Neural cell (in vitro differentiated cells): ENCODE measurements at regions not wholly inside any gene's neighbourhood (a gene's known extent, or its start where the extent isn't known, plus 50 kb on each side); places are given as distances from the start of the nearest gene placed in this dataset.

Source experiments
- H2AFZ ChIP-seq: fragments of 200-600, 300-800 bp; sonication (generic), shearing (Covaris generic); 2 replicates; pipeline ENCODE4 v1.6.0; 2014; ENCODE audit warnings: low read depth, mild to moderate bottlenecking, antibody characterized with exemption, low read length, moderate library complexity
- H3F3A ChIP-seq: fragments of 200-600 bp; shearing (Covaris generic); 2 replicates; pipeline ENCODE4 v1.6.1; 2016; ENCODE audit warnings: mild to moderate bottlenecking, moderate library complexity, mixed read lengths, antibody characterized with exemption, low read length; ENCODE audit not compliant: insufficient read depth, poor library complexity, severe bottlenecking
- H3K27ac ChIP-seq: fragments of 200-600, 300-800 bp; sonication (generic), shearing (Covaris generic); 2 replicates; pipeline ENCODE4 v1.5.1; 2014; ENCODE audit warnings: mild to moderate bottlenecking, low read length, moderate library complexity
- H3K27me3 ChIP-seq: fragments of 300-800, 200-600 bp; sonication (generic), shearing (Covaris generic); 2 replicates; pipeline ENCODE4 v1.6.0; 2014; ENCODE audit warnings: mild to moderate bottlenecking, low read depth, low read length, moderate library complexity; ENCODE audit not compliant: insufficient read depth
- H3K36me3 ChIP-seq: fragments of 300-800, 200-600 bp; sonication (generic), shearing (Covaris generic); 2 replicates; pipeline ENCODE4 v1.5.1; 2014; ENCODE audit warnings: mild to moderate bottlenecking, antibody characterized with exemption, low read length, moderate library complexity; ENCODE audit not compliant: insufficient read depth
- H3K4me2 ChIP-seq: fragments of 300-800, 200-600 bp; sonication (generic), shearing (Covaris generic); 2 replicates; pipeline ENCODE4 v1.6.0; 2014; ENCODE audit warnings: mild to moderate bottlenecking, low read length
- H3K4me3 ChIP-seq: fragments of 300-800, 200-600 bp; sonication (generic), shearing (Covaris generic); 2 replicates; pipeline ENCODE4 v1.5.1; 2014; ENCODE audit warnings: mild to moderate bottlenecking, low read length, moderate library complexity
- H3K79me2 ChIP-seq: fragments of 200-600 bp; shearing (Covaris generic); replicated peaks from 2 replicates; pipeline ENCODE4 v1.6.0; 2014; ENCODE audit warnings: mild to moderate bottlenecking, low read length, moderate library complexity; ENCODE audit not compliant: insufficient read depth
- H3K9ac ChIP-seq: fragments of 300-800, 200-600 bp; sonication (generic), shearing (Covaris generic); 2 replicates; pipeline ENCODE4 v1.6.1; 2016; ENCODE audit warnings: mild to moderate bottlenecking, low read length, mixed read lengths
- H3K9me2 ChIP-seq: fragments of 200-600 bp; shearing (Covaris generic); 2 replicates; pipeline ENCODE4 v1.6.1; 2016; ENCODE audit warnings: mild to moderate bottlenecking, low read length, mixed read lengths; ENCODE audit not compliant: insufficient read depth
- H3K9me3 ChIP-seq: fragments of 200-600, 300-800 bp; sonication (generic), shearing (Covaris generic); 2 replicates; pipeline ENCODE4 v1.6.1; 2016; ENCODE audit warnings: mild to moderate bottlenecking, mixed run types, low read length, moderate library complexity, mixed read lengths
- H4K20me1 ChIP-seq: fragments of 200-600 bp; shearing (Covaris generic); 2 replicates; pipeline ENCODE4 v1.6.1; 2016; ENCODE audit warnings: mild to moderate bottlenecking, mixed run types; ENCODE audit not compliant: insufficient read depth
- CTCF ChIP-seq: fragments of 450-650 bp; IDR thresholded peaks from 2 replicates; pipeline ENCODE4 v1.5.1; 2014; ENCODE audit warnings: antibody characterized with exemption, mild to moderate bottlenecking, moderate library complexity; ENCODE audit not compliant: poor library complexity, severe bottlenecking
- EP300 ChIP-seq: fragments of 450-650 bp; conservative IDR thresholded peaks from 2 replicates; pipeline ENCODE4 v1.6.1; 2014; ENCODE audit warnings: antibody characterized with exemption, mild to moderate bottlenecking, moderate library complexity; ENCODE audit not compliant: poor library complexity, severe bottlenecking
- EZH2 ChIP-seq: fragments of 200-600, 300-800 bp; shearing (Covaris generic), sonication (generic); IDR thresholded peaks from 2 replicates; pipeline ENCODE4 v1.6.1; 2014; ENCODE audit warnings: antibody characterized with exemption, low read length, borderline replicate concordance, mild to moderate bottlenecking; ENCODE audit not compliant: insufficient read depth, poor library complexity, severe bottlenecking
- MXI1 ChIP-seq: fragments of 450-650 bp; conservative IDR thresholded peaks from 2 replicates; pipeline ENCODE4 v1.6.1; 2014; ENCODE audit warnings: antibody characterized with exemption, mild to moderate bottlenecking; ENCODE audit not compliant: poor library complexity, severe bottlenecking
- POLR2AphosphoS5 ChIP-seq: IDR thresholded peaks from 2 replicates; pipeline ENCODE4 v1.6.1; 2012
- RAD21 ChIP-seq: fragments of 450-650 bp; conservative IDR thresholded peaks from 2 replicates; pipeline ENCODE4 v1.6.1; 2014; ENCODE audit warnings: antibody characterized with exemption, mild to moderate bottlenecking, moderate library complexity
- REST ChIP-seq: IDR thresholded peaks from 2 replicates; pipeline ENCODE4 v1.6.1; 2012; ENCODE audit warnings: borderline replicate concordance
- SMC3 ChIP-seq: fragments of 450-650 bp; conservative IDR thresholded peaks from 2 replicates; pipeline ENCODE4 v1.6.1; 2014; ENCODE audit warnings: antibody characterized with exemption, mild to moderate bottlenecking, moderate library complexity; ENCODE audit not compliant: poor library complexity
- TAF1 ChIP-seq: IDR thresholded peaks from 2 replicates; pipeline ENCODE4 v1.6.1; 2012; ENCODE audit warnings: low read depth

- Histone ChIP-seq H3K4me3 (no peak overlapping the region), H3K9ac (no peak overlapping the region), H3K9me3 (no peaks in the 10 kb centered on the region), H2AFZ (no peak overlapping the region), H3K27me3 (no peaks in the 10 kb centered on the region), H3K27ac (no peak overlapping the region), H3F3A (no peaks in the 10 kb centered on the region), H3K79me2 (no peaks in the 10 kb centered on the region), H3K9me2 (no peaks in the 10 kb centered on the region), H3K36me3 (no peaks in the 10 kb centered on the region), H4K20me1 (no peaks in the 10 kb centered on the region), H3K4me2 (no peak overlapping the region)
- TF ChIP-seq CTCF (no peak), EZH2 (no peak), SMC3 (no peak), POLR2AphosphoS5 (no peak), RAD21 (no peak), MXI1 (no peak), TAF1 (no peak), EP300 (no peak), REST (no peak)
Observed at GRCh38 chr12:74790931-74791330, 253.3 kb downstream of the ATXN7L3B start.

- Histone ChIP-seq H3K9me3 (no peaks in the 10 kb centered on the region), H3K4me2 (no peak overlapping the region), H2AFZ (no peak overlapping the region), H3K36me3 (no peaks in the 10 kb centered on the region), H3K27ac (no peak overlapping the region), H3K79me2 (no peaks in the 10 kb centered on the region), H3F3A (no peaks in the 10 kb centered on the region), H4K20me1 (no peaks in the 10 kb centered on the region), H3K9me2 (no peaks in the 10 kb centered on the region), H3K9ac (no peak overlapping the region), H3K27me3 (no peaks in the 10 kb centered on the region), H3K4me3 (no peak overlapping the region)
- no peak for TF ChIP-seq TAF1
- TF ChIP-seq REST: no peak
- TF ChIP-seq EP300: no peak
- TF ChIP-seq MXI1: no peak
- TF ChIP-seq POLR2AphosphoS5: no peak
- TF ChIP-seq SMC3: no peak
- TF ChIP-seq EZH2: no peak
- TF ChIP-seq CTCF: no peak
Observed at GRCh38 chr12:74791365-74791764, 253.7 kb downstream of the ATXN7L3B start.
